ENCODE measurements at regions not wholly inside any gene's neighbourhood (a gene's known extent, or its start where the extent isn't known, plus 50 kb on each side); places are given as distances from the start of the nearest gene placed in this dataset.

GRCh38 chr14:26845151-26845818 lies 247.5 kb upstream of the NOVA1 start:
- TF ChIP-seq FOXA1 (IDR thresholded peaks at IDR 0.05) (no peak), HDGF (IDR thresholded peaks at IDR 0.05; ENCODE audit: borderline replicate concordance) (no peak), BHLHE40 (IDR thresholded peaks at IDR 0.05; ENCODE audit: borderline replicate concordance) (no peak), SUZ12 (IDR thresholded peaks at IDR 0.05) (no peak), ARNT (IDR thresholded peaks at IDR 0.05) (no peak)

All from HEK293T (cell line).